Subcutaneous abdominal adipose tissue (tissue), 5 donors: ENCODE measurements at regions not wholly inside any gene's neighbourhood (a gene's known extent, or its start where the extent isn't known, plus 50 kb on each side); places are given as distances from the start of the nearest gene placed in this dataset.
"Not testable (repeated sequence)": the region's sequence is repeated elsewhere in the genome, so short reads cannot be mapped to it uniquely, and the experiment has no call there.

Experiments used
- H3K27ac ChIP-seq: one replicate; pipeline ENCODE4 v1.7.0; 2013; ENCODE audit warnings: low read depth, mild to moderate bottlenecking, inconsistent platforms, low read length, moderate library complexity
- H3K27me3 ChIP-seq, 5 donors: one replicate each; pipeline ENCODE4 v1.7.0; 2013; ENCODE audit warnings: low read length in 5 of 5, inconsistent platforms in 1 of 5; ENCODE audit not compliant: control insufficient read depth in 5 of 5, insufficient read depth in 4 of 5
- H3K36me3 ChIP-seq, 5 donors: one replicate each; pipeline ENCODE4 v1.7.0; 2013; ENCODE audit warnings: low read length in 5 of 5; ENCODE audit not compliant: control insufficient read depth in 5 of 5, insufficient read depth in 5 of 5
- H3K4me1 ChIP-seq, 5 donors: one replicate each; pipeline ENCODE4 v1.7.0; 2013; ENCODE audit warnings: low read length in 5 of 5, mild to moderate bottlenecking in 3 of 5, moderate library complexity in 1 of 5; ENCODE audit not compliant: control insufficient read depth in 5 of 5, insufficient read depth in 5 of 5
- H3K4me3 ChIP-seq, 5 donors: one replicate each; pipeline ENCODE4 v1.7.0; 2013; ENCODE audit warnings: low read length in 5 of 5, low read depth in 1 of 5
- H3K9ac ChIP-seq, 5 donors: one replicate each; pipeline ENCODE4 v1.7.0; 2013; ENCODE audit warnings: low read length in 5 of 5, mild to moderate bottlenecking in 4 of 5, moderate library complexity in 3 of 5
- H3K9me3 ChIP-seq, 5 donors: one replicate each; pipeline ENCODE4 v1.7.0; 2013; ENCODE audit warnings: low read length in 5 of 5; ENCODE audit not compliant: control insufficient read depth in 5 of 5
- donor health status: healthy.
- donor health status: healthy.
- donor health status: healthy.
- donor health status: healthy.
- donor health status: healthy.

GRCh38 chr2:195330513-195330956 lies 326.5 kb upstream of the SLC39A10 start:
- peaks cover 0 to 10% (median 0%) of the 10 kb centered on the region in 5 donors for H3K4me1 ChIP-seq
- H3K9ac ChIP-seq = no peak overlapping the region
- H3K27me3 ChIP-seq = no peaks in the 10 kb centered on the region
- no peak overlapping the region for H3K4me3 ChIP-seq
- H3K27ac ChIP-seq = no peak overlapping the region
- H3K9me3 ChIP-seq = no peaks in the 10 kb centered on the region
- no peaks in the 10 kb centered on the region for H3K36me3 ChIP-seq

- not testable (repeated sequence) for H3K4me3 ChIP-seq, H3K27ac ChIP-seq, H3K27me3 ChIP-seq, H3K4me1 ChIP-seq, H3K36me3 ChIP-seq, H3K9ac ChIP-seq, H3K9me3 ChIP-seq
These were observed 327.2 kb upstream of the SLC39A10 start for GRCh38 chr2:195329784-195330183.

- no peaks in the 10 kb centered on the region for H3K4me1 ChIP-seq
- H3K27me3 ChIP-seq = no peaks in the 10 kb centered on the region
- peaks cover 0 to 4% (median 0%) of the 10 kb centered on the region in 5 donors for H3K9me3 ChIP-seq
- H3K36me3 ChIP-seq = no peaks in the 10 kb centered on the region
- no peak overlapping the region for H3K9ac ChIP-seq
- H3K4me3 ChIP-seq = no peak overlapping the region
- no peak overlapping the region for H3K27ac ChIP-seq
These were observed 330.5 kb upstream of the SLC39A10 start for GRCh38 chr2:195326537-195326936.

- Histone ChIP-seq H3K27ac (no peak overlapping the region), H3K4me3 (no peak overlapping the region), H3K36me3 (no peaks in the 10 kb centered on the region), H3K9ac (no peak overlapping the region), H3K27me3 (no peaks in the 10 kb centered on the region), H3K4me1 (peaks cover 0 to 13% (median 0%) of the 10 kb centered on the region in 5 donors), H3K9me3 (peaks cover 0 to 4% (median 0%) of the 10 kb centered on the region in 5 donors)
These were observed 334.7 kb upstream of the SLC39A10 start for GRCh38 chr2:195322324-195322723.

GRCh38 chr2:195320413-195320973 lies 336.5 kb upstream of the SLC39A10 start:
- H3K4me1 ChIP-seq = peaks cover 0 to 13% (median 0%) of the 10 kb centered on the region in 5 donors
- H3K36me3 ChIP-seq = no peaks in the 10 kb centered on the region
- H3K4me3 ChIP-seq = no peak overlapping the region
- H3K27ac ChIP-seq = no peak overlapping the region
- peaks cover 0 to 4% (median 0%) of the 10 kb centered on the region in 5 donors for H3K9me3 ChIP-seq
- H3K9ac ChIP-seq = no peak overlapping the region
- H3K27me3 ChIP-seq = no peaks in the 10 kb centered on the region

- H3K9ac ChIP-seq = peak overlapping the region in 1 of 5 donors; percentile 41
- no peaks in the 10 kb centered on the region for H3K36me3 ChIP-seq
- peaks cover 0 to 13% (median 0%) of the 10 kb centered on the region in 5 donors for H3K4me1 ChIP-seq
- H3K9me3 ChIP-seq = peaks cover 0 to 4% (median 0%) of the 10 kb centered on the region in 5 donors
- H3K27ac ChIP-seq = no peak overlapping the region
- H3K4me3 ChIP-seq = no peak overlapping the region
- no peaks in the 10 kb centered on the region for H3K27me3 ChIP-seq
These were observed 337.2 kb upstream of the SLC39A10 start for GRCh38 chr2:195319548-195320412.

- Histone ChIP-seq H3K4me3 (no peak overlapping the region), H3K36me3 (no peaks in the 10 kb centered on the region), H3K27ac (no peak overlapping the region), H3K4me1 (peaks cover 0 to 13% (median 0%) of the 10 kb centered on the region in 5 donors), H3K9me3 (peaks cover 0 to 4% (median 0%) of the 10 kb centered on the region in 5 donors), H3K9ac (no peak overlapping the region), H3K27me3 (no peaks in the 10 kb centered on the region)
These were observed 337.9 kb upstream of the SLC39A10 start for GRCh38 chr2:195319112-195319460.

- H3K9me3 ChIP-seq = no peaks in the 10 kb centered on the region
- no peak overlapping the region for H3K9ac ChIP-seq
- peaks cover 0 to 13% (median 0%) of the 10 kb centered on the region in 5 donors for H3K4me1 ChIP-seq
- no peak overlapping the region for H3K27ac ChIP-seq
- H3K27me3 ChIP-seq = no peaks in the 10 kb centered on the region
- H3K4me3 ChIP-seq = no peak overlapping the region
- no peaks in the 10 kb centered on the region for H3K36me3 ChIP-seq
These were observed 338.4 kb upstream of the SLC39A10 start for GRCh38 chr2:195318440-195319111.

GRCh38 chr2:195317550-195317949 lies 339.5 kb upstream of the SLC39A10 start:
- no peak overlapping the region for H3K27ac ChIP-seq
- no peaks in the 10 kb centered on the region for H3K9me3 ChIP-seq
- H3K4me1 ChIP-seq = peaks cover 0 to 13% (median 0%) of the 10 kb centered on the region in 5 donors
- no peaks in the 10 kb centered on the region for H3K36me3 ChIP-seq
- no peaks in the 10 kb centered on the region for H3K27me3 ChIP-seq
- no peak overlapping the region for H3K4me3 ChIP-seq
- no peak overlapping the region for H3K9ac ChIP-seq

- H3K27ac ChIP-seq = no peak overlapping the region
- no peaks in the 10 kb centered on the region for H3K9me3 ChIP-seq
- no peaks in the 10 kb centered on the region for H3K36me3 ChIP-seq
- H3K4me1 ChIP-seq = peaks cover 0 to 13% (median 0%) of the 10 kb centered on the region in 5 donors
- no peak overlapping the region for H3K9ac ChIP-seq
- H3K27me3 ChIP-seq = no peaks in the 10 kb centered on the region
- no peak overlapping the region for H3K4me3 ChIP-seq
These were observed 340.5 kb upstream of the SLC39A10 start for GRCh38 chr2:195316486-195316885.
